ENCODE measurements at regions not wholly inside any gene's neighbourhood (a gene's known extent, or its start where the extent isn't known, plus 50 kb on each side); places are given as distances from the start of the nearest gene placed in this dataset.

DNA sequence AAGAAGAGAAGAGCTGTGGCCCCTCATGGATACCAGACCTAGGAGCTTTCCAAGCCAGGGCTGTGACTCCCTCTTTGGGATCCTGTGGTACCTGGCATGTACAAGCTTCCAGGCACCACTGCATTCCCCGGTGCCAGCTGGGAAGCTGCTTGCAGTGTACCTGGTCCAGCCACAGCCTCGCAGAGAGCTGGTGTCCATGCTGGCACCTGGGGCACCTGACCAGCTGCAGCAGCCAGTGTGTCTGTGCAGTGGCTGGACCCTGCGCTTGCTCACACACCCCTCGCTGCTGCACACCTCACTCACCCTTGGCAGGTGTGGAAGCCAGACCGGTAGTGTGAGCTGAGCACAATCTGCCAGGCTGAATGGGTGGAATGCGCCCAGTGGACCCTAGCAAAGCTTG is 190.9 kb upstream of the MAN1A1 start:
- intact Hi-C loops (cut with micrococcal nuclease): no loop called here
- no peaks in the 10 kb centered on the region for H3K4me1 Mint-ChIP-seq
- Histone ChIP-seq H2AFZ (ENCODE audit: insufficient read depth, low read depth, low read length, poor library complexity, severe bottlenecking) (no peak overlapping the region), H3K4me2 (replicated peaks; ENCODE audit: extremely low read depth, low read length, poor library complexity, severe bottlenecking) (no peak overlapping the region), H3K27ac (ENCODE audit: low read depth in 1 of 2, low read length in 2 of 2) (no peak overlapping the region), H3K4me3 (replicated peaks in 1 of 3; ENCODE audit: low read depth in 2 of 3, low read length in 3 of 3) (no peak overlapping the region), H3K4me1 (ENCODE audit: control insufficient read depth in 1 of 2, insufficient read depth in 2 of 2, low read length in 2 of 2) (no peaks in the 10 kb centered on the region), H3K9me3 (replicated peaks in 1 of 2; ENCODE audit: control insufficient read depth in 1 of 2, insufficient read depth in 1 of 2, low read length in 2 of 2) (peaks cover 0 to 11% of the 10 kb centered on the region in 2 donors), H4K20me1 (ENCODE audit: insufficient read depth, low read length) (no peaks in the 10 kb centered on the region), H3K36me3 (replicated peaks in 1 of 2; ENCODE audit: control insufficient read depth in 1 of 2, insufficient read depth in 2 of 2, low read length in 2 of 2) (no peaks in the 10 kb centered on the region), H3K79me2 (ENCODE audit: insufficient read depth, low read length) (no peaks in the 10 kb centered on the region), H3K27me3 (ENCODE audit: control insufficient read depth in 2 of 2, insufficient read depth in 2 of 2, low read length in 2 of 2) (no peaks in the 10 kb centered on the region), H3K9ac (ENCODE audit: insufficient read depth, low read length, poor library complexity, severe bottlenecking) (no peak overlapping the region)
- peaks cover 0 to 18% (median 6%) of the 10 kb centered on the region in 7 donors for H3K9me3 Mint-ChIP-seq
- H3K27me3 Mint-ChIP-seq (ENCODE audit: low read depth in 3 of 3): peaks cover 0 to 2% (median 1%) of the 10 kb centered on the region in 3 donors
- 100% methylated on average over 5 of the region's 6 CpGs for WGBS (ENCODE audit: insufficient coverage)
- H3K27ac Mint-ChIP-seq: no peak overlapping the region
- TF ChIP-seq, protein P1, sequence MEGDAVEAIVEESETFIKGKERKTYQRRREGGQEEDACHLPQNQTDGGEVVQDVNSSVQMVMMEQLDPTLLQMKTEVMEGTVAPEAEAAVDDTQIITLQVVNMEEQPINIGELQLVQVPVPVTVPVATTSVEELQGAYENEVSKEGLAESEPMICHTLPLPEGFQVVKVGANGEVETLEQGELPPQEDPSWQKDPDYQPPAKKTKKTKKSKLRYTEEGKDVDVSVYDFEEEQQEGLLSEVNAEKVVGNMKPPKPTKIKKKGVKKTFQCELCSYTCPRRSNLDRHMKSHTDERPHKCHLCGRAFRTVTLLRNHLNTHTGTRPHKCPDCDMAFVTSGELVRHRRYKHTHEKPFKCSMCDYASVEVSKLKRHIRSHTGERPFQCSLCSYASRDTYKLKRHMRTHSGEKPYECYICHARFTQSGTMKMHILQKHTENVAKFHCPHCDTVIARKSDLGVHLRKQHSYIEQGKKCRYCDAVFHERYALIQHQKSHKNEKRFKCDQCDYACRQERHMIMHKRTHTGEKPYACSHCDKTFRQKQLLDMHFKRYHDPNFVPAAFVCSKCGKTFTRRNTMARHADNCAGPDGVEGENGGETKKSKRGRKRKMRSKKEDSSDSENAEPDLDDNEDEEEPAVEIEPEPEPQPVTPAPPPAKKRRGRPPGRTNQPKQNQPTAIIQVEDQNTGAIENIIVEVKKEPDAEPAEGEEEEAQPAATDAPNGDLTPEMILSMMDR (IDR thresholded peaks at IDR 0.05): no peak
- DNase-seq: no peak
- no peak overlapping the region for H3K4me3 Mint-ChIP-seq
- no peaks in the 10 kb centered on the region for H3K36me3 Mint-ChIP-seq

DNA sequence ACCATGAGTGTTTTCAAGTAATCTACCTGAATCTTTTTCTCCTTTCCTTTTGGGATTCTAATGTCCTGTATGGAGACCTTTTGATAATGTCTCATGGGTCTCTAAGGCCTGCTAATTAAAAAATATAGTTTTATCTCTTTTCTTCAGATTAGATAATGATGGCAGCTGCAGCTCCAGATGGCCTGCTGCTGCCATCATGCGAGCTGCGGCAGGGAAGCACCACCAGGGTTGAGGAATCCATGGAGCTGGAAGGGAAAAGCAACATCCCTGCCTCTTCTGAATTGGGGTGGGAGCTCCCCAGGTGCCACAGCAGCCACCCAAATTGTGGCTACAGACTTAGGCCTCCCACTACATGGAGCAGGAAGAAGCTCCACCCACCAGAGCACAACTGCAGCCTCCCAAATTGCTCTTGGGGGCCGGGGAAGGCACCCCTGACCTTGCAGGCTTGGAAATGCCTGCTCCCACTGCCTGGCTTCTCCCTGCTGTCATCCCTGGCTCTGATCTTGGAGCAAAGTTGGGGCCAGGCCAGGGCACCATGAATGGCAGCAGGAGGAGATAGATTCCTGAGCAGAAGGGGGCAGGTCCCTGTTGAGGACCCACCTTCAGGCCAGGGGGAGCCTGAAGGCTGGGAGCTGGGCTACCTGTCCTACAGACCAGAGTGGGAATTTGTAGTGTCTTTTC is 189.6 kb upstream of the MAN1A1 start:
- no peaks in the 10 kb centered on the region for H3K79me2 ChIP-seq (ENCODE audit: insufficient read depth, low read length)
- H3K27me3 Mint-ChIP-seq (ENCODE audit: low read depth in 3 of 3): peaks cover 0 to 2% (median 1%) of the 10 kb centered on the region in 3 donors
- no peak overlapping the region for H3K4me3 Mint-ChIP-seq
- H3K4me3 ChIP-seq (replicated peaks in 1 of 3; ENCODE audit: low read depth in 2 of 3, low read length in 3 of 3): no peak overlapping the region
- intact Hi-C loops (cut with micrococcal nuclease): no loop called here
- H3K4me1 ChIP-seq (ENCODE audit: control insufficient read depth in 1 of 2, insufficient read depth in 2 of 2, low read length in 2 of 2): no peaks in the 10 kb centered on the region
- WGBS (ENCODE audit: insufficient coverage): 100% methylated on average over 1 of the region's 3 CpGs
- H2AFZ ChIP-seq (ENCODE audit: insufficient read depth, low read depth, low read length, poor library complexity, severe bottlenecking): no peak overlapping the region
- H3K9me3 Mint-ChIP-seq: peaks cover 0 to 18% (median 6%) of the 10 kb centered on the region in 7 donors
- no peaks in the 10 kb centered on the region for H3K27me3 ChIP-seq (ENCODE audit: control insufficient read depth in 2 of 2, insufficient read depth in 2 of 2, low read length in 2 of 2)
- H4K20me1 ChIP-seq (ENCODE audit: insufficient read depth, low read length): no peaks in the 10 kb centered on the region
- no peak overlapping the region for H3K9ac ChIP-seq (ENCODE audit: insufficient read depth, low read length, poor library complexity, severe bottlenecking)
- H3K4me1 Mint-ChIP-seq: no peaks in the 10 kb centered on the region
- no peaks in the 10 kb centered on the region for H3K36me3 ChIP-seq (replicated peaks in 1 of 2; ENCODE audit: control insufficient read depth in 1 of 2, insufficient read depth in 2 of 2, low read length in 2 of 2)
- no peaks in the 10 kb centered on the region for H3K36me3 Mint-ChIP-seq
- H3K9me3 ChIP-seq (replicated peaks in 1 of 2; ENCODE audit: control insufficient read depth in 1 of 2, insufficient read depth in 1 of 2, low read length in 2 of 2): peaks cover 0 to 11% of the 10 kb centered on the region in 2 donors
- TF ChIP-seq, protein P1 (IDR thresholded peaks at IDR 0.05): no peak
- no peak overlapping the region for H3K27ac Mint-ChIP-seq
- DNase-seq: no peak
- no peak overlapping the region for H3K27ac ChIP-seq (ENCODE audit: low read depth in 1 of 2, low read length in 2 of 2)
- H3K4me2 ChIP-seq (replicated peaks; ENCODE audit: extremely low read depth, low read length, poor library complexity, severe bottlenecking): no peak overlapping the region
